Common myeloid progenitor, CD34-positive (primary cell): ENCODE measurements at regions not wholly inside any gene's neighbourhood (a gene's known extent, or its start where the extent isn't known, plus 50 kb on each side); places are given as distances from the start of the nearest gene placed in this dataset.

Experiments
- CTCF ChIA-PET: fragments of 350-600 bp; sonication (Branson Sonifier 250); formaldehyde crosslinking; loops from one replicate; lab custom pipeline; 2021; ENCODE audit warnings: antibody characterized with exemption; lab: Charles Lee
- POLR2A ChIA-PET: fragments of 350-600 bp; sonication (Branson Sonifier 250); formaldehyde crosslinking; loops from one replicate; lab custom pipeline; 2021; ENCODE audit warnings: antibody characterized with exemption; lab: Charles Lee
- DNase-seq, 3 donors: peaks; one replicate each; pipeline versions ENCODE4 v3.0.0 to v3.0.0-alpha.2; 2013
- H3K27ac ChIP-seq, 2 experiments: 1 replicate in 1 of 2; 2 replicates in 1 of 2; pipeline ENCODE4 v1.7.0; 2013; ENCODE audit warnings: inconsistent platforms in 2 of 2, low read length in 2 of 2, mild to moderate bottlenecking in 2 of 2, low read depth in 1 of 2, moderate library complexity in 1 of 2; ENCODE audit not compliant: severe bottlenecking in 2 of 2, insufficient read depth in 1 of 2, poor library complexity in 1 of 2
- H3K27me3 ChIP-seq, 5 experiments: replicated peaks in 2 of 5; 1 replicate in 3 of 5; 2 replicates in 2 of 5; pipeline versions ENCODE4 v1.6.1 to v1.7.0; 2013; ENCODE audit warnings: low read length in 4 of 5, mild to moderate bottlenecking in 2 of 5, moderate library complexity in 2 of 5, inconsistent platforms in 1 of 5; ENCODE audit not compliant: insufficient read depth in 5 of 5, control insufficient read depth in 4 of 5
- H3K36me3 ChIP-seq, 4 experiments: 1 replicate in 2 of 4; 2 replicates in 2 of 4; pipeline versions ENCODE4 v1.6.1 to v1.7.0; 2013; ENCODE audit warnings: low read length in 3 of 4, control low read depth in 1 of 4, mild to moderate bottlenecking in 1 of 4; ENCODE audit not compliant: control insufficient read depth in 4 of 4, insufficient read depth in 4 of 4
- H3K4me1 ChIP-seq, 4 experiments: 1 replicate in 3 of 4; 2 replicates in 1 of 4; pipeline versions ENCODE4 v1.6.1 to v1.7.1; 2013; ENCODE audit warnings: low read length in 3 of 4, mild to moderate bottlenecking in 3 of 4, control low read depth in 1 of 4, inconsistent platforms in 1 of 4, moderate library complexity in 1 of 4; ENCODE audit not compliant: control insufficient read depth in 4 of 4, insufficient read depth in 4 of 4; ENCODE audit errors: control extremely low read depth in 1 of 4
- H3K4me3 ChIP-seq, 7 experiments: 1 replicate in 4 of 7; 2 replicates in 3 of 7; pipeline versions ENCODE4 v1.5.1 to v1.7.0; 2013; ENCODE audit warnings: mild to moderate bottlenecking in 7 of 7, low read length in 6 of 7, moderate library complexity in 6 of 7, inconsistent platforms in 2 of 7, low read depth in 2 of 7, control low read depth in 1 of 7; ENCODE audit not compliant: insufficient read depth in 4 of 7, control insufficient read depth in 1 of 7; ENCODE audit errors: extremely low read depth in 1 of 7
- H3K9me3 ChIP-seq, 5 experiments: 1 replicate in 4 of 5; 2 replicates in 1 of 5; pipeline versions ENCODE4 v1.6.1 to v1.7.1; 2013; ENCODE audit warnings: low read length in 4 of 5, mild to moderate bottlenecking in 2 of 5, inconsistent platforms in 1 of 5, low read depth in 1 of 5, moderate library complexity in 1 of 5; ENCODE audit not compliant: control insufficient read depth in 4 of 5, insufficient read depth in 2 of 5; ENCODE audit errors: control extremely low read depth in 1 of 5
- WGBS: methylation state at CpG from one replicate; pipeline ENCODE4 v1.1.5; 2013; ENCODE audit not compliant: insufficient coverage; 5-methylcytosine and 5-hydroxymethylcytosine counted together

DNA sequence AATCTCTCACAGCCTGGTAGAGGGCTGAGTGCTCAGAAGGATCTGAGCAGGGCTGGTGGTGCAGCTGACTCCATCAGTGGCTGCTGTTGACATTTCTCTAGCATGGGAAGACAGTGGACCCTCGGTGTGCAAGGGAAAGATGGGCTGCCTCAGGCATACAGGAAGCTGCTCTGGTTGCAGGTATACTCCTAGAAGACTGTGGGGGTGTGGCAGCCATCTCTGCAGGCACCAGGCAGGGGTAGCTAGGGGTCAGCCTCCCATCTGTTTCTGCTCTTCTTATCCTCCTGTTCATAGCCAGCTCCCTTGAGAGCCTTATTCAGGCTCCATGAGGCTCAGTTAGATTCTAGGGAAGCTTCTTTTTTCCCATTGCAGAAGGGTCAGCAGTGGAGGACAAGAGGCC lies 475.5 kb downstream of the TSHZ3 start:
- Histone ChIP-seq H3K27ac (no peak overlapping the region), H3K4me1 (peaks cover 0 to 16% (median 8%) of the 10 kb centered on the region in 4 experiments), H3K36me3 (no peaks in the 10 kb centered on the region), H3K27me3 (no peaks in the 10 kb centered on the region), H3K9me3 (no peaks in the 10 kb centered on the region), H3K4me3 (no peak overlapping the region)
- POLR2A ChIA-PET: no interaction called here
- DNase-seq: no peak
- CTCF ChIA-PET: no interaction called here
- 100% methylated on average over 1 of the region's 1 CpG for WGBS

DNA sequence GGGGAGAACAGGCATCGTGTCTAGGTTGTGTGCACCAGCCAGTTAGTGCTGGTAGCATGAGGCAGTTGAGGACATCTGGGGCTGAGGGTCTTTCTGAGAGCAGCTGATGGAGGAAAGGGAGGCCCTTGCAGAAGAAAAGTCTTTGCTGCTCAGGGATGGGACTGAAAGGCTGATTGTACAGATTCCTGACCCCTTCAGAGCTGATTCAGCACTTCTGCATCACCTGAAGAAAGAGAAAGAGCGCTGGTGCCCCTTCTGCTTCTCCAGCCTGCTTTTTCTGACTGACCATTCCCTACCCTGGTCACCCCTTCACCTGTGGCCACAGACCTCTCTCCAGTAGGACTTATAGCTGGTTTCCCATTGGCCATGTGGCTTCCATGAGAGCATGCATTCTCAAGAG lies 476.2 kb downstream of the TSHZ3 start:
- no peak overlapping the region for H3K4me3 ChIP-seq
- no peaks in the 10 kb centered on the region for H3K9me3 ChIP-seq
- no peaks in the 10 kb centered on the region for H3K27me3 ChIP-seq
- no peak for DNase-seq
- H3K36me3 ChIP-seq: no peaks in the 10 kb centered on the region
- ChIA-PET POLR2A (no interaction called here), CTCF (interaction anchor here (1.1 kb wide), 1 partner anchor 11 kb away, joined by 3 read pairs; no protein-coding TSS in a partner anchor)
- 100% methylated on average over 1 of the region's 2 CpGs for WGBS
- H3K4me1 ChIP-seq: peaks cover 0 to 10% (median 3%) of the 10 kb centered on the region in 4 experiments
- H3K27ac ChIP-seq: no peak overlapping the region

DNA sequence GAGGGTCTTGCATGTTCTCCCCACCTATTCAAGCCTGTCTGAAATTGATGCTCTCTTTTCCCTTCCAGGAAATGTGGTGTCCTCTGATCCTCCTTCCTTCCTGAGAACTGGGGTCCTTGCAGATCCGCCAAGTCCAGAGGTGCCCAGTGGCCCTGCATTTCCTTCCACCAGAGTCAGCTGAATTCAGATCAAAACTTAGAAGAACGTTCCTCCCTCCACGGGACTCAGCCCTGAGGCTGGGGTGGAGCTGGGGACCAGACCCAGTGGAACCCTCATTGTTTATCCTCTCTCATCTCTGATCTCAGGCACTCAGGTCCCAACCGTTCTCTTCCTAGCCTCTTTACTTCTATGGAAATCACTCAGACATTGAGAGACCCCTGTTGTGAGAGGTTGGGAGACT lies 477.3 kb downstream of the TSHZ3 start:
- POLR2A ChIA-PET: no interaction called here
- CTCF ChIA-PET: interaction anchor here (0.7 to 1.1 kb wide), 3 partner anchors 12 to 86 kb away, joined by 3 read pairs; no protein-coding TSS in a partner anchor
- Histone ChIP-seq H3K27ac (no peak overlapping the region), H3K4me3 (no peak overlapping the region), H3K36me3 (no peaks in the 10 kb centered on the region), H3K4me1 (peaks cover 0 to 2% (median 0%) of the 10 kb centered on the region in 4 experiments), H3K9me3 (peaks cover 0 to 2% (median 0%) of the 10 kb centered on the region in 5 experiments), H3K27me3 (no peaks in the 10 kb centered on the region)
- 98% methylated on average over 3 of the region's 4 CpGs for WGBS
- no peak for DNase-seq

DNA sequence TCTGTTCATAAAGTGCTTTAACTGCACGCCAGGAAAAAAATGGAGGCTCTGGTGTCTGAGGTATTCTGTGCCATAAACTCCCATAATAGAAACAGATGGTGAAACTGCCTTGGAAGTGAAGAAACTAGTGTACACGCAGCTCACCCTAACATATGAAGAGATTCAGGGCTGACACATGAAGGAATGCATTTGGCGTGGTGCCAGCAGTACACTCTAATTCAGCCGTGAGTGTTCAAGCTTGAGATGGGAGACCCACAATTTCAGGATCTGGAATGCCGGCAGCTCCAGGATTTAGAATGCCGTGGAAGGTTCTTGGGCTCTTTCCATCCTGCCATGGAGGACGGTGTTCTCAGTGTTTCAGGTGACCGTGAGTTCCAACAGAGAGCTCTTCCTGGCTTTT lies 478.4 kb downstream of the TSHZ3 start:
- Histone ChIP-seq H3K27me3 (no peaks in the 10 kb centered on the region), H3K27ac (no peak overlapping the region), H3K9me3 (peaks cover 0 to 2% (median 0%) of the 10 kb centered on the region in 5 experiments), H3K4me1 (peaks cover 0 to 2% (median 0%) of the 10 kb centered on the region in 4 experiments), H3K4me3 (no peak overlapping the region), H3K36me3 (no peaks in the 10 kb centered on the region)
- ChIA-PET POLR2A (no interaction called here), CTCF (no interaction called here)
- no peak for DNase-seq
- 98% methylated on average over 8 of the region's 8 CpGs for WGBS

DNA sequence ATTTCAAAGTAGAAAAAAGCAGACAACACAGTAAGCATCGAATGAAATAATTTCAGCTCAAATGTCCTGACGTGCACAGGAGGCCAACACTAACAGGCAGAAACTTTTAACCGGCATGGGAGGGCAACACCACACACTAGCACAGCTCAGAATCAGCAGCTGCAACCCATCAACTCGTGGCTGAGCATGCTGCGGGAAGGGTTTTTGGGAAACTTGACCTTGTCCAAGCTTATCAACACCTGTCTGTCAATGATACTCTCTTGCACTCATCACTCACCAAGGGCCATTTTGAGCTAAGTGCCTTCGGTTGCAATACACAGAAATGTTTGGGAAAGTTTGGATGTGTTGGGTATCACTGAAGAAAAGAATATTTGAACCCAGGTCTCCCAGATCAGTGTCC lies 483.7 kb downstream of the TSHZ3 start:
- H3K4me3 ChIP-seq: no peak overlapping the region
- peaks cover 9 to 32% (median 22%) of the 10 kb centered on the region in 4 experiments for H3K4me1 ChIP-seq
- H3K27ac ChIP-seq: no peak overlapping the region
- no peaks in the 10 kb centered on the region for H3K36me3 ChIP-seq
- H3K27me3 ChIP-seq: no peaks in the 10 kb centered on the region
- no peak for DNase-seq
- ChIA-PET POLR2A (no interaction called here), CTCF (no interaction called here)
- 100% methylated on average over 1 of the region's 6 CpGs for WGBS
- H3K9me3 ChIP-seq: peaks cover 0 to 2% (median 0%) of the 10 kb centered on the region in 5 experiments

DNA sequence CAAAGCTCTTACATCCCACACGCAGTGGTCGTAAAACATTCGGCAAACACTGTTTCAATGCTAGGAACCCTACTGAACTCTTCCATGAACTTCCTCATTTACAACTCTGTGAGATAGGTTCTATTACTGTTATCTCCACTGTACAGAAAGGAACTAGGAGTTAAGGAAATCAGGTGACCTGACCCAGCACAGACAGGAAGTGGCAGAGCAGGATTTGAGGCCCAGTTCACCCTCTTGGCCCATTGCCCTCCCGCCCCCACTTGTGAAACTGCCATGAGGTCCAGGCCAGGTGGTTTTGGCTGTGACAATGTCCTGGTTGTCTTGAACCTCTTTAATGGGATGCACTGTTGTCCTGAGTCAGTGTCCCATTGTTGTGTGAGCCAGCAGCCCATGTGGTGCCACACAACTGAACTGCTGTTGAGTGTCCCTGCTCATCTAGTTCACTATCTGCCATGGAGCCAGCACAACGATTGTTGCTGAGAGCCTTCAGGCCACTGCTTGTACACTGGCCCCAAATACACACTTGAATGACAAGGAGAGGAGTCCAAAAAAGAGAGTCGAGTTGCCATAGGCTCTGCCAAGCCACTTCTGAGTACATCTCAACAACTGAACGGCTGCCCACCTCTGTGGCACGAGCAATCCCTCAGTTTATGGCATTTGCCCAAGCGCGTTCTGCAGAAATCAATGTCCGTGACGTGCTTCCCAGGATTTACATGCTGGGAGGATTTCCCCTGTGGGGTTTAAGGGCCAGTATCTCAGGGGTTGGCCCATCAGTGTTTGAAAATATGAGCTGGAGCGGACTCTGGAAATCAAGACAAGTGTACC lies 484.6 kb downstream of the TSHZ3 start:
- ChIA-PET POLR2A (no interaction called here), CTCF (no interaction called here)
- Histone ChIP-seq H3K36me3 (no peaks in the 10 kb centered on the region), H3K4me1 (peaks cover 9 to 32% (median 22%) of the 10 kb centered on the region in 4 experiments), H3K9me3 (peaks cover 0 to 2% (median 0%) of the 10 kb centered on the region in 5 experiments), H3K27me3 (no peaks in the 10 kb centered on the region), H3K4me3 (peak overlapping the region in 1 of 7 experiments; percentile 11), H3K27ac (no peak overlapping the region)
- WGBS: 54% methylated on average over 11 of the region's 13 CpGs
- DNase-seq: peak; percentile 83 to 96 (median 93)

DNA sequence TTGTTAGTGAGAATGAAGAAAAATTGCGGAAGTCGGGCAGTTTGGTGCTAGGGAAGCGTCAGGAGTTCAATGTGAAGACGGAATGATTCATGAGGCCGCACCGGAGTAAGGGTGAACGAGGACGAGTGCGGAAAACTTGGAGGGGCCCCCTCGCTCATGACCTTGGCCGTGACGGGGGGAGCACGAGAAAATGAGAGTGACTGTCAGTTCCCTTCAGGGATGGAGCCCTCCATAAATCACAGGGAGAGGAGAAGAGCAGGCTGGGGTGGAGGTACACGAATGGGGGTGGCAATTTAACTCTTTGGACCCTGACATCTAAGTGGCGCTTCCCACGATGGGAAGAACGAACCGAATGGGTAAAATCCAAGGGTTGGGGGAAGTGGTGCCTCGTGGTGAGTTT lies 486.4 kb downstream of the TSHZ3 start:
- Histone ChIP-seq H3K36me3 (no peaks in the 10 kb centered on the region), H3K27ac (no peak overlapping the region), H3K4me3 (no peak overlapping the region), H3K27me3 (no peaks in the 10 kb centered on the region), H3K4me1 (peaks cover 9 to 36% (median 24%) of the 10 kb centered on the region in 4 experiments), H3K9me3 (peaks cover 0 to 2% (median 0%) of the 10 kb centered on the region in 5 experiments)
- ChIA-PET POLR2A (no interaction called here), CTCF (interaction anchor here (1.2 kb wide), 1 partner anchor 10 kb away, joined by 3 read pairs; no protein-coding TSS in a partner anchor)
- 84% methylated on average over 19 of the region's 19 CpGs for WGBS
- DNase-seq: no peak
